ENCODE measurements at regions not wholly inside any gene's neighbourhood (a gene's known extent, or its start where the extent isn't known, plus 50 kb on each side); places are given as distances from the start of the nearest gene placed in this dataset.

DNA sequence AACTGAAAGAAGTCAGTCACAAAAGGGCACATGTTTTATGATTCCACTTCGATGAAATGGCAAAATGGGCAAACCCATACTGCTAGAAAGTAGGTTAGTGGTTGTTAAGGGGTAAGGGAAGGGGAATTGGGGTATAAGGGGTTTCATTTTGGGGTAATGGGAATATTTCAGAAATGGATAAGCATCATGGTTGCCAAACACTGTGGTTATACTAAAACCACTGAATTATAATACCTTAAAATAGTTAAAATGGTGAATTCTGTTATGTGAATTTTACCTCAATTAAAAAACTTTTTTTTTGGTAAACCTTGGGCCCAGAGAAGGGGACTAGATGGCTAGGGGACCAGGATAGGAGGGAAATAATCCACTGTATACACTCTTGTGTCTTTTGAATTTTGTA lies 52.3 kb upstream of the BHLHE40 start:
- Mint-ChIP-seq H3K36me3 (no peaks in the 10 kb centered on the region), H3K4me3 (no peak overlapping the region), H3K4me1 (peaks cover 7 to 19% (median 12%) of the 10 kb centered on the region in 3 donors), H3K27me3 (no peaks in the 10 kb centered on the region), H3K9me3 (no peaks in the 10 kb centered on the region), H3K27ac (peak overlapping the region in 1 of 2 donors; percentile 7)
- Histone ChIP-seq H3K36me3 (ENCODE audit: control insufficient read depth in 2 of 2, extremely low read depth in 1 of 2, insufficient read depth in 1 of 2, low read length in 1 of 2) (no peaks in the 10 kb centered on the region), H3K9me3 (no peaks in the 10 kb centered on the region), H3K4me1 (ENCODE audit: control insufficient read depth in 1 of 2, extremely low read depth in 1 of 2, insufficient read depth in 2 of 2, low read length in 2 of 2) (peaks cover 0 to 9% of the 10 kb centered on the region in 2 experiments), H3K4me3 (ENCODE audit: control insufficient read depth in 1 of 2, extremely low read depth in 1 of 2, low read length in 1 of 2) (no peak overlapping the region), H3K27ac (ENCODE audit: low read length) (no peak overlapping the region), H3K27me3 (replicated peaks in 1 of 2; ENCODE audit: control insufficient read depth in 2 of 2, extremely low read depth in 1 of 2, insufficient read depth in 2 of 2, low read length in 1 of 2) (no peaks in the 10 kb centered on the region)
- ChIA-PET POLR2A (no interaction called here), CTCF (interaction anchor here in 1 of 2 donors (0.6 kb wide), 1 partner anchor 54 kb away, joined by 3 read pairs; no protein-coding TSS in a partner anchor)
- no peak for DNase-seq
- ATAC-seq (replicated peaks in 1 of 4), result no peak
- WGBS (ENCODE audit: insufficient coverage), result no CpG with 5 or more reads among the region's 1 CpG

DNA sequence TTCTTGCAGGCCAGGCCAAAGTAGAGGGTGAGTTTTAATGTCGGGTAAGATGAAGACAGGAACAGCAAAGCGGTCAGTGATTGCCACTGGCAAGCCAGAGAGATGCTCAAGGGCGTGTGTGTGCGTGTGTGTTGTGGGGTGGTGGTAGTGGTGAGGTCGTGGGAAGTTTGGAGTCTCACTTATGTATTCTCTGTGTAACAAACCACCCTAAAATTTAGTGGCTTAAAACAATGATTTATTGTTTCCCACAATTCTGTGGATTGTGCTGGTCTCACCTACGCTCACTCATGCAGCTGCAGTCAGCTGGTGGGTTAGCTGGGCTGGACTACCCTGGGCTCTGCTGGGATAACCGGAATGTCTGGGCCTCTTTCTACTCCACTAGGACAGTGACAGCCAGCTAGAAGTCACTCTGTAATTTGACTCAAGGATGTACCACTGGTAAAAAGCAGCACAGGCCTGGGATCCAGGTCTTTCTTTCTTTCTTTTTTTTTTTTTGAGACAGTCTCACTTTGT lies 50.9 kb upstream of the BHLHE40 start:
- H3K27ac ChIP-seq (ENCODE audit: low read length), result no peak overlapping the region
- H3K36me3 ChIP-seq (ENCODE audit: control insufficient read depth in 2 of 2, extremely low read depth in 1 of 2, insufficient read depth in 1 of 2, low read length in 1 of 2), result no peaks in the 10 kb centered on the region
- H3K9me3 Mint-ChIP-seq, result no peaks in the 10 kb centered on the region

More for the DNA sequence above, 50.9 kb upstream of the BHLHE40 start:
- no peaks in the 10 kb centered on the region for H3K9me3 ChIP-seq
- peaks cover 0 to 9% of the 10 kb centered on the region in 2 experiments for H3K4me1 ChIP-seq (ENCODE audit: control insufficient read depth in 1 of 2, extremely low read depth in 1 of 2, insufficient read depth in 2 of 2, low read length in 2 of 2)
- H3K4me3 ChIP-seq (ENCODE audit: control insufficient read depth in 1 of 2, extremely low read depth in 1 of 2, low read length in 1 of 2), result no peak overlapping the region
- ATAC-seq (replicated peaks in 1 of 4) (no peak), DNase-seq (peak in 1 of 35 experiments; percentile 7)
- Mint-ChIP-seq H3K4me1 (peaks cover 7 to 19% (median 12%) of the 10 kb centered on the region in 3 donors), H3K27me3 (no peaks in the 10 kb centered on the region), H3K36me3 (no peaks in the 10 kb centered on the region), H3K27ac (peak overlapping the region in 1 of 2 donors; percentile 0), H3K4me3 (no peak overlapping the region)
- WGBS (ENCODE audit: insufficient coverage), result 91% methylated on average over 6 of the region's 7 CpGs
- ChIA-PET CTCF (interaction anchor here in 1 of 2 donors (0.6 kb wide), 1 partner anchor 917 kb away, joined by 4 read pairs; no protein-coding TSS in a partner anchor), POLR2A (interaction anchor here in 1 of 2 donors (0.6 kb wide), 1 partner anchor 47 kb away, joined by 3 read pairs; no protein-coding TSS in a partner anchor)
- no peaks in the 10 kb centered on the region for H3K27me3 ChIP-seq (replicated peaks in 1 of 2; ENCODE audit: control insufficient read depth in 2 of 2, extremely low read depth in 1 of 2, insufficient read depth in 2 of 2, low read length in 1 of 2)

All from T-cell (primary cell).